GM10248 (cell line): ENCODE measurements at regions not wholly inside any gene's neighbourhood (a gene's known extent, or its start where the extent isn't known, plus 50 kb on each side); places are given as distances from the start of the nearest gene placed in this dataset.
"Not testable (repeated sequence)": the region's sequence is repeated elsewhere in the genome, so short reads cannot be mapped to it uniquely, and the experiment has no call there.

Source experiments
- CTCF ChIA-PET: fragments of 300-600 bp; sonication (Branson Sonifier 250); formaldehyde crosslinking; extraction: SDS; loops from one replicate; lab custom pipeline; 2021; ENCODE audit warnings: antibody characterized with exemption; lab: Yijun Ruan, JAX
- POLR2A ChIA-PET: fragments of 350-650 bp; sonication (Branson Sonifier 250); formaldehyde crosslinking; extraction: SDS; loops from one replicate; lab custom pipeline; 2020; ENCODE audit warnings: antibody characterized with exemption; lab: Yijun Ruan, JAX
- DNase-seq: peaks from one replicate; pipeline ENCODE4 v3.0.0; 2012; ENCODE audit errors: extremely low spot score
- CTCF ChIP-seq: IDR thresholded peaks from 2 replicates; pipeline ENCODE4 v1.5.1; 2012; ENCODE audit warnings: mild to moderate bottlenecking, low read depth; ENCODE audit errors: extremely low read depth, missing control alignments, control extremely low read depth

DNA sequence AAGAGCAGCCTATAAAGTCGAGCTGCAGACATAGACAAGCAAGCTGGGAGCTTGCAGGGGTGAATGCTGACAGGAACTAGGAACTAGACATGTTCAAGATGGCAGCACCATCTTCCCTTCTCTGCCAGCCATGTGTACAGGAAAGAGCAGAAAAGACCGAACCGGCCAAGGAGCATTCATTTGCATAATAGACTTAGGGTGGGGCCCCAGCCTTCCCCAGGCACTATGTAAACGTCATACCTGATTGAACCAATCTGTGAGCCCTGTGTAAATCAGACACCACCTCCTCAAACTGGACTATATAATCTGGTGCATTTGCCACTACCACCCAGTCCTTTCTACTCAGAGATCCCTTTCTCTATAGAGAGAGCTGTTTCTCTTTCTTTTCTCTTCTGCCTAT is 106.9 kb upstream of the FAM3C start:
- no peak for DNase-seq
- TF ChIP-seq CTCF: no peak
- CTCF ChIA-PET: interaction anchor here (1.4 kb wide), 1 partner anchor 150 kb away, joined by 3 read pairs; no protein-coding TSS in a partner anchor
- POLR2A ChIA-PET: no interaction called here

- CTCF ChIA-PET: interaction anchor here (1.1 kb wide), 1 partner anchor 19 kb away, joined by 6 read pairs; no protein-coding TSS in a partner anchor
- TF ChIP-seq CTCF: no peak
- POLR2A ChIA-PET: no interaction called here
- DNase-seq: no peak
These were observed 105.5 kb upstream of the FAM3C start for GRCh38 chr7:121501566-121501965.

- no peak for DNase-seq
- POLR2A ChIA-PET: no interaction called here
- CTCF ChIA-PET: interaction anchor here (1.0 to 1.7 kb wide), 2 partner anchors 19 to 134 kb away, joined by 3 read pairs; no protein-coding TSS in a partner anchor
- no peak for TF ChIP-seq CTCF
These were observed 104.4 kb upstream of the FAM3C start for GRCh38 chr7:121500360-121501058.

GRCh38 chr7:121499624-121500023 is 103.5 kb upstream of the FAM3C start:
- no peak for TF ChIP-seq CTCF
- CTCF ChIA-PET: interaction anchor here (1.0 to 1.7 kb wide), 2 partner anchors 20 to 133 kb away, joined by 3 read pairs; no protein-coding TSS in a partner anchor
- no peak for DNase-seq
- POLR2A ChIA-PET: no interaction called here

DNA sequence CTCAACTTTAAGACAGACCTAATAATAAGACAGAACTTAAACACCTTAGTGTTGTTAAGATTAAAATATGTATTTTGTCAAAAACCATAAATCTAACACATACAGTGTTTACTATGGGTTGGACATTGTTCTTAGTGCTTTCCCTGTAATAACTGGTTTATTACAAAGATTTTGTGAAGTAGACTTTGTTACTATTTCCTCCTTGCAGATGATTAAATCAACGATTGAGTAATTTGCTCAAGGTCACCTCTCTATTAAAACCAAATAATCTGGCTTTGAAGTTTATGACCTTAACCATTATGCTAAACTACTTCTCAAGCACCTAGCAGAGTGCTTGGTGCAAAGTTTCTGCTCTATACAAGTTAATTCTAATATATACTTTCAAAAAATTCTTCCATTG is 102.7 kb upstream of the FAM3C start:
- no peak for DNase-seq
- POLR2A ChIA-PET: no interaction called here
- CTCF ChIA-PET: interaction anchor here (1.7 kb wide), 1 partner anchor 132 kb away, joined by 3 read pairs; no protein-coding TSS in a partner anchor
- no peak for TF ChIP-seq CTCF

DNA sequence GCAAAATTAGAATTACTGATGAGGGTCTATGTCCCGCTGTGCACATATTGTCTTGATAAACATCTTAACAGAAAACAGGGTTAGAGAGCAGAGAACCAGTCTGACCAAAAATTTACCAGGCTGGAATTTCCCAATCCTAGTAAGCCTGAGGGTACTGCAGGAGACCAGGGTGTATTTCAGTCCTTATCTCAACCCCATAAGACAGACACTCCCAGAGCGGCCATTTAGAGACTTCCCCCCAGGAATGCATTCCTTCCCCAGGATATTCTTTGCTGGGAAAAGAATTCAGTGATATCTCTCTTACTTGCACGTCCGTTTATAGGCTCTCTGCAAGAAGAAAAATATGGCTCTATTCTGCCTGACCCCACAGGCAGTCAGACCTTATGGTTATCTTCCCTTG is 101.4 kb upstream of the FAM3C start:
- CTCF ChIA-PET, POLR2A ChIA-PET, DNase-seq: not testable (repeated sequence)

DNA sequence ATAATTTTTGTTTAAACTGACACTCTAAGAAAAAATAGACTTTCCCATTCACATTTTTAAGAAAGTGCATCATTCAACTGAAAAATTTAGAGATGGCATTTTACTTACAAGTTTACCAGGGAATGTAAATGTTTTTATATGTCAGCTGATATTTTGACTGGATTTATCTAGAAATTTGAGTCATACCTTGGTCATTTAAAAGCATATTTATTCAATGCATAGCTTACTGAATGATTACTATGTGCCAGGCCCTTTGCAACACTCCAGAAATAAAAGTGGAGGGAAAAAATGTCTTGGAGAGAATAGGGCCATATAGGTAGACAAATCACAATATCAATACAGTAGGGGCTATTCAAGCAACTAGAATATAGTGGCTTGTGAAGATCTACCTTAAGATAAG is 98.4 kb upstream of the FAM3C start:
- no peak for TF ChIP-seq CTCF
- ChIA-PET CTCF (interaction anchor here (1.2 to 1.5 kb wide), 4 partner anchors 14 to 53 kb away, joined by 3 to 6 read pairs (median 4); no protein-coding TSS in a partner anchor), POLR2A (no interaction called here)
- no peak for DNase-seq
